ENCODE measurements at regions not wholly inside any gene's neighbourhood (a gene's known extent, or its start where the extent isn't known, plus 50 kb on each side); places are given as distances from the start of the nearest gene placed in this dataset.

DNA sequence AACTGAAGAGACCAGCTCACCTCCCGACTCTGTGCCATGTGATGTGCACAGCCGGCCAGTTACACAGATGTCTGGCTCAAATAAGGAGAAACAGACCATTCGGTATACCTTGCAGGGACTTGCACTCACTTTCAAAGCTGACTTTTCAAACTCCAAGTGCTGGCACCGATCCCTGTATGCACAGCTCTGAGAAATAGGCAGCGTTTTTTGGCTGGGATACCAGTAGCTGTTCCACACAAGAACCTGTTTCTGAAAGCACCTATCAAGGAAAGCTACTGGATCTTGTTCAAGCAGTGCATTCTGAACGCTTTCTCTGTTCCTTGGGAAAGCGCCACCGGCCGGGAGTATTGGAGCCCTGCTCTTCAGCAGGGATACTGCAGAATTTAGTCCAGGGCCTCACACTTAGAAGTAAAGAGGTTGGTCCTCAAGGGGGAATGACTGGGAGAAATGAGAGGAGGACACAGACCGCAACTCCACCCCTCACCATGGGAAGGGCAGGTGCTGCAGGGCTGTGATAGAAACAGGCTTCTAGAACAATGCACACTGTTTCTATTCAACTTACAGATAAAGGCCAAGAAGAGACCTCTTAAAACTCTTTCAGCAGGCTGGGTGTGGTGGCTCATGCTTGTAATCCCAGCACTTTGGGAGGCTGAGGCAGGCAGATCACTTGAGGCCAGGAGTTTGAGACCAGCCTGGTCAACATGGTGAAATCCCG is 53.6 kb upstream of the PABPC3 start:
- 65 to 79% methylated on average over 11 of the region's 11 CpGs for WGBS, 2 donors
- Histone ChIP-seq H3K9me3 (no peaks in the 10 kb centered on the region), H3K4me1 (peaks cover 0 to 8% (median 4%) of the 10 kb centered on the region in 4 donors), H3K4me3 (no peak overlapping the region), H3K36me3 (no peaks in the 10 kb centered on the region), H3K27ac (no peak overlapping the region), H3K27me3 (peaks cover 0 to 37% (median 3%) of the 10 kb centered on the region in 3 donors)
- intact Hi-C loops (cut with DNase I): no loop called here
- DNase-seq: no peak
- TF ChIP-seq POLR2AphosphoS5 (IDR thresholded peaks at IDR 0.05) (no peak), POLR2A (IDR thresholded peaks at IDR 0.05) (no peak), EP300 (IDR thresholded peaks at IDR 0.05) (no peak)
- TF ChIP-seq, protein P1, sequence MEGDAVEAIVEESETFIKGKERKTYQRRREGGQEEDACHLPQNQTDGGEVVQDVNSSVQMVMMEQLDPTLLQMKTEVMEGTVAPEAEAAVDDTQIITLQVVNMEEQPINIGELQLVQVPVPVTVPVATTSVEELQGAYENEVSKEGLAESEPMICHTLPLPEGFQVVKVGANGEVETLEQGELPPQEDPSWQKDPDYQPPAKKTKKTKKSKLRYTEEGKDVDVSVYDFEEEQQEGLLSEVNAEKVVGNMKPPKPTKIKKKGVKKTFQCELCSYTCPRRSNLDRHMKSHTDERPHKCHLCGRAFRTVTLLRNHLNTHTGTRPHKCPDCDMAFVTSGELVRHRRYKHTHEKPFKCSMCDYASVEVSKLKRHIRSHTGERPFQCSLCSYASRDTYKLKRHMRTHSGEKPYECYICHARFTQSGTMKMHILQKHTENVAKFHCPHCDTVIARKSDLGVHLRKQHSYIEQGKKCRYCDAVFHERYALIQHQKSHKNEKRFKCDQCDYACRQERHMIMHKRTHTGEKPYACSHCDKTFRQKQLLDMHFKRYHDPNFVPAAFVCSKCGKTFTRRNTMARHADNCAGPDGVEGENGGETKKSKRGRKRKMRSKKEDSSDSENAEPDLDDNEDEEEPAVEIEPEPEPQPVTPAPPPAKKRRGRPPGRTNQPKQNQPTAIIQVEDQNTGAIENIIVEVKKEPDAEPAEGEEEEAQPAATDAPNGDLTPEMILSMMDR (IDR thresholded peaks at IDR 0.05): no peak

DNA sequence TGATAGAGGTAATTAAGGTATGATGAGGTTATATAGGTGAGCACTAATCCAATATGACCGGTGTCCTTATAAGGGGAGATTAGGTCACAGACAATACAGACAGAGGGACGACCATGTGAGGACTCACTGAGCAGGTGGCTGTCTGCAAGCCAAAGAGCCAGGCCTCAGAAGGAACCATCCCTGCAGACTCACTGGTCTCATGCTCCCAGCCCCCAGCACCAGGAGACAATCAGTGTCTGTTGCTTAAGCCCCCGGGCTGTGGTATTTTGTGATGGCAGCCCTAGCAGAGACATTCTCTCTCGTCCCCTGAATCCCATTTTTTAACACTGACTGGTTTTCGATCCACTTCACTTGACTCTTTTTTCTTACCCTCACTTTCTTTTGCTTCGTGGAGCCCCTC is 51.9 kb upstream of the PABPC3 start:
- 71 to 82% methylated on average over 6 of the region's 6 CpGs for WGBS, 2 donors
- TF ChIP-seq POLR2AphosphoS5 (IDR thresholded peaks at IDR 0.05) (no peak), EP300 (IDR thresholded peaks at IDR 0.05) (no peak), POLR2A (IDR thresholded peaks at IDR 0.05) (no peak)
- TF ChIP-seq, protein P1 (IDR thresholded peaks at IDR 0.05): no peak
- no peaks in the 10 kb centered on the region for H3K9me3 ChIP-seq
- H3K4me3 ChIP-seq: no peak overlapping the region
- no peak for DNase-seq
- intact Hi-C loops (cut with DNase I): no loop called here
- H3K27me3 ChIP-seq: peaks cover 0 to 51% (median 12%) of the 10 kb centered on the region in 3 donors
- no peaks in the 10 kb centered on the region for H3K36me3 ChIP-seq
- H3K4me1 ChIP-seq: peaks cover 0 to 11% (median 4%) of the 10 kb centered on the region in 4 donors
- no peak overlapping the region for H3K27ac ChIP-seq

Small RNA genes lying in the stretch of these regions (small RNA-seq; reads per million reads assigned to genes)
- gene AL590099.1 (0 reads per million in 3 donors), gene LSP1P1 (0 reads per million in 3 donors)

All from sigmoid colon (tissue), 6 donors.